SH-SY5Y (cell line): ENCODE measurements at regions not wholly inside any gene's neighbourhood (a gene's known extent, or its start where the extent isn't known, plus 50 kb on each side); places are given as distances from the start of the nearest gene placed in this dataset.

ENCODE experiments used
- GATA2 ChIP-seq: IDR thresholded peaks from 2 replicates; pipeline ENCODE4 v1.6.1; 2011; ENCODE audit warnings: mild to moderate bottlenecking, low read depth, low read length
- GATA3 ChIP-seq: IDR thresholded peaks from 2 replicates; pipeline ENCODE4 v1.6.1; 2011; ENCODE audit warnings: low read depth, mild to moderate bottlenecking, low read length, moderate library complexity

- TF ChIP-seq GATA2 (no peak), GATA3 (no peak)
Measured at GRCh38 chr1:242966892-242967291, 288.2 kb downstream of the CEP170 start.
